GM23248 (cell line): ENCODE measurements at regions not wholly inside any gene's neighbourhood (a gene's known extent, or its start where the extent isn't known, plus 50 kb on each side); places are given as distances from the start of the nearest gene placed in this dataset.
A peak's percentile ranks its signal among the peaks of the same experiment; 100 is the strongest.
"Not testable (repeated sequence)": the region's sequence is repeated elsewhere in the genome, so short reads cannot be mapped to it uniquely, and the experiment has no call there.

Experiments used
- DNase-seq: peaks from one replicate; pipeline ENCODE4 v3.0.0-alpha.2; 2015
- H2AFZ ChIP-seq: fragments of 200-600 bp; sonication (generic); 2 replicates; pipeline ENCODE4 v1.6.1; 2016; ENCODE audit warnings: antibody characterized with exemption
- H3F3A ChIP-seq: fragments of 200-600 bp; sonication (generic); 2 replicates; pipeline ENCODE4 v1.6.1; 2016; ENCODE audit warnings: mild to moderate bottlenecking, antibody characterized with exemption, mixed run types; ENCODE audit not compliant: insufficient read depth
- H3K27ac ChIP-seq: fragments of 200-600 bp; sonication (generic); 2 replicates; pipeline ENCODE4 v1.5.1; 2016; ENCODE audit warnings: mild to moderate bottlenecking
- H3K27me3 ChIP-seq: fragments of 200-600 bp; sonication (generic); replicated peaks from 2 replicates; pipeline ENCODE4 v1.6.1; 2016; ENCODE audit warnings: mild to moderate bottlenecking; ENCODE audit not compliant: insufficient read depth
- H3K36me3 ChIP-seq: fragments of 200-600 bp; sonication (generic); 2 replicates; pipeline ENCODE4 v1.6.1; 2016; ENCODE audit warnings: low read depth, mild to moderate bottlenecking
- H3K4me1 ChIP-seq: fragments of 200-600 bp; sonication (generic); 2 replicates; pipeline ENCODE4 v1.6.1; 2016; ENCODE audit warnings: mild to moderate bottlenecking; ENCODE audit not compliant: insufficient read depth
- H3K4me2 ChIP-seq: fragments of 200-600 bp; sonication (generic); one replicate; pipeline ENCODE4 v1.6.1; 2016; ENCODE audit warnings: mild to moderate bottlenecking; ENCODE audit not compliant: unreplicated experiment
- H3K4me3 ChIP-seq: fragments of 200-600 bp; sonication (generic); 2 replicates; pipeline ENCODE4 v1.5.1; 2016; ENCODE audit warnings: mild to moderate bottlenecking
- H3K79me2 ChIP-seq: fragments of 200-600 bp; sonication (generic); 2 replicates; pipeline ENCODE4 v1.6.1; 2016; ENCODE audit warnings: mild to moderate bottlenecking; ENCODE audit not compliant: insufficient read depth
- H3K9ac ChIP-seq: fragments of 200-600 bp; sonication (generic); 2 replicates; pipeline ENCODE4 v1.6.1; 2016; ENCODE audit warnings: mild to moderate bottlenecking
- H3K9me2 ChIP-seq: fragments of 200-600 bp; sonication (generic); 2 replicates; pipeline ENCODE4 v1.6.1; 2016; ENCODE audit warnings: mixed run types, mild to moderate bottlenecking, moderate library complexity; ENCODE audit not compliant: insufficient read depth
- H3K9me3 ChIP-seq: fragments of 200-600 bp; sonication (generic); one replicate; pipeline ENCODE4 v1.6.1; 2017; ENCODE audit warnings: low read depth
- H4K20me1 ChIP-seq: fragments of 200-600 bp; sonication (generic); 2 replicates; pipeline ENCODE4 v1.6.0; 2016; ENCODE audit not compliant: insufficient read depth
- EZH2 ChIP-seq: fragments of 200-600 bp; sonication (generic); IDR thresholded peaks from 2 replicates; pipeline ENCODE4 v1.6.1; 2018; ENCODE audit warnings: antibody characterized with exemption, mild to moderate bottlenecking; ENCODE audit not compliant: insufficient read depth, poor library complexity, severe bottlenecking
- EZH2phosphoT487 ChIP-seq: fragments of 200-600 bp; sonication (generic); IDR thresholded peaks from 2 replicates; pipeline ENCODE4 v1.6.1; 2018; ENCODE audit warnings: antibody characterized with exemption, moderate library complexity, mild to moderate bottlenecking, low read depth; ENCODE audit not compliant: insufficient read depth
- WGBS, 2 experiments: methylation state at CpG; one replicate each; pipeline ENCODE4 v1.1.6; 2015 to 2017; ENCODE audit warnings: low lambda C conversion rate in 2 of 2, low coverage in 1 of 2; ENCODE audit errors: missing lambda C conversion rate in 2 of 2; 5-methylcytosine and 5-hydroxymethylcytosine counted together
- in situ Hi-C: fragments of 300-500 bp; cut with MboI; formaldehyde crosslinking; loops from 2 replicates; pipeline ENCODE4 v1.15.0; 2020

GRCh38 chr12:76292891-76293290 lies 55.3 kb downstream of the BBS10 start:
- H2AFZ ChIP-seq, H3K36me3 ChIP-seq, H4K20me1 ChIP-seq, in situ Hi-C loops, DNase-seq, H3K27me3 ChIP-seq, H3F3A ChIP-seq, H3K4me3 ChIP-seq, H3K9me2 ChIP-seq, H3K9me3 ChIP-seq, H3K79me2 ChIP-seq, H3K9ac ChIP-seq: not testable (repeated sequence)
- Histone ChIP-seq H3K4me1 (peaks cover 26% of the 10 kb centered on the region), H3K4me2 (peak overlapping the region; percentile 11), H3K27ac (peak overlapping the region; percentile 52)
- 80 to 81% methylated on average over 5 of the region's 5 CpGs for whole genome bisulfite sequencing, 2 experiments

- H4K20me1 ChIP-seq, H3F3A ChIP-seq, H3K79me2 ChIP-seq, in situ Hi-C loops, H2AFZ ChIP-seq, H3K4me3 ChIP-seq, H3K27me3 ChIP-seq, H3K9me3 ChIP-seq, H3K9me2 ChIP-seq, H3K9ac ChIP-seq, H3K36me3 ChIP-seq: not testable (repeated sequence)
- peak overlapping the region; percentile 11 for H3K4me2 ChIP-seq
- 29 to 34% methylated on average over 8 of the region's 8 CpGs for WGBS, 2 experiments
- DNase-seq: peak; percentile 55
- peak overlapping the region; percentile 52 for H3K27ac ChIP-seq
- H3K4me1 ChIP-seq: peaks cover 26% of the 10 kb centered on the region
These were observed 55.9 kb downstream of the BBS10 start for GRCh38 chr12:76292305-76292704.

GRCh38 chr12:76290963-76291859 lies 57.0 kb downstream of the BBS10 start:
- peaks cover 26% of the 10 kb centered on the region for H3K4me1 ChIP-seq
- no peak overlapping the region for H3K9ac ChIP-seq
- no peaks in the 10 kb centered on the region for H3K36me3 ChIP-seq
- no peaks in the 10 kb centered on the region for H3K79me2 ChIP-seq
- no peak overlapping the region for H2AFZ ChIP-seq
- in situ Hi-C loops: no loop called here
- no peaks in the 10 kb centered on the region for H3K27me3 ChIP-seq
- no peak overlapping the region for H3K4me3 ChIP-seq
- no peaks in the 10 kb centered on the region for H4K20me1 ChIP-seq
- no peaks in the 10 kb centered on the region for H3F3A ChIP-seq
- H3K4me2 ChIP-seq: no peak overlapping the region
- no peak for TF ChIP-seq EZH2
- TF ChIP-seq EZH2phosphoT487: no peak
- DNase-seq: no peak
- WGBS, 2 experiments: 73 to 83% methylated on average over 3 of the region's 3 CpGs
- no peaks in the 10 kb centered on the region for H3K9me3 ChIP-seq
- H3K27ac ChIP-seq: no peak overlapping the region; the same call in 1 of the 2 replicates
- no peaks in the 10 kb centered on the region for H3K9me2 ChIP-seq

- H3K36me3 ChIP-seq: no peaks in the 10 kb centered on the region
- peaks cover 13% of the 10 kb centered on the region; the same call in 1 of the 2 replicates for H3F3A ChIP-seq
- no peaks in the 10 kb centered on the region for H3K27me3 ChIP-seq
- H3K79me2 ChIP-seq: no peaks in the 10 kb centered on the region
- DNase-seq: no peak
- no peak overlapping the region for H3K9ac ChIP-seq
- no peak overlapping the region for H2AFZ ChIP-seq
- H3K4me2 ChIP-seq: no peak overlapping the region
- H3K27ac ChIP-seq: no peak overlapping the region
- in situ Hi-C loops: no loop called here
- TF ChIP-seq EZH2: no peak
- TF ChIP-seq EZH2phosphoT487: no peak
- H3K9me2 ChIP-seq: no peaks in the 10 kb centered on the region
- no peaks in the 10 kb centered on the region for H4K20me1 ChIP-seq
- peaks cover 39% of the 10 kb centered on the region for H3K4me1 ChIP-seq
- no peaks in the 10 kb centered on the region for H3K9me3 ChIP-seq
- no peak overlapping the region for H3K4me3 ChIP-seq
These were observed 60.0 kb downstream of the BBS10 start for GRCh38 chr12:76288218-76288617.
